B cell (primary cell): ENCODE measurements at regions not wholly inside any gene's neighbourhood (a gene's known extent, or its start where the extent isn't known, plus 50 kb on each side); places are given as distances from the start of the nearest gene placed in this dataset.

Source experiments
- ATAC-seq: fragments of 200-7000 bp; cut with Tn5 transposase; one replicate; pipeline ENCODE4 v1.10.0; 2021; ENCODE audit warnings: low read depth, mild to moderate bottlenecking, moderate number of reproducible peaks, moderate library complexity
- CTCF ChIA-PET: fragments of 350-600 bp; sonication (Branson Sonifier 250); formaldehyde crosslinking; loops from one replicate; lab custom pipeline; 2021; ENCODE audit warnings: antibody characterized with exemption, inconsistent platforms; lab: Charles Lee
- POLR2A ChIA-PET: fragments of 350-600 bp; sonication (Branson Sonifier 250); formaldehyde crosslinking; loops from one replicate; lab custom pipeline; 2021; ENCODE audit warnings: antibody characterized with exemption; lab: Charles Lee
- DNase-seq: peaks from one replicate; pipeline ENCODE4 v3.0.0; 2013
- H2AFZ ChIP-seq: 2 replicates; pipeline ENCODE4 v1.6.1; 2012; ENCODE audit warnings: mild to moderate bottlenecking, low read depth, low read length; ENCODE audit not compliant: insufficient read depth, poor library complexity, severe bottlenecking
- H3K27ac ChIP-seq, 2 donors: 1 replicate in 1 of 2; 2 replicates in 1 of 2; pipeline ENCODE4 v1.5.1; 2012 to 2013; ENCODE audit warnings: low read length in 2 of 2, mild to moderate bottlenecking in 2 of 2, moderate library complexity in 1 of 2
- H3K27me3 ChIP-seq, 4 experiments: fragments of 200-600 bp in 1 of 4; sonication (generic) in 1 of 4; replicated peaks in 1 of 4; 1 replicate in 2 of 4; 2 replicates in 2 of 4; pipeline versions ENCODE4 v1.6.1 to v1.7.0; 2013 to 2016; ENCODE audit warnings: low read length in 3 of 4, mild to moderate bottlenecking in 2 of 4, mixed read lengths in 1 of 4, moderate library complexity in 1 of 4; ENCODE audit not compliant: insufficient read depth in 4 of 4, control insufficient read depth in 3 of 4; ENCODE audit errors: control extremely low read depth in 1 of 4
- H3K36me3 ChIP-seq, 2 experiments: replicated peaks in 1 of 2; 1 replicate in 1 of 2; 2 replicates in 1 of 2; pipeline versions ENCODE4 v1.6.1 to v1.7.1; 2013; ENCODE audit warnings: low read length in 1 of 2; ENCODE audit not compliant: insufficient read depth in 2 of 2, control insufficient read depth in 1 of 2; ENCODE audit errors: control extremely low read depth in 1 of 2, extremely low read depth in 1 of 2
- H3K4me1 ChIP-seq, 2 donors: fragments of 200-600 bp in 1 of 2; sonication (generic) in 1 of 2; 1 replicate in 1 of 2; 2 replicates in 1 of 2; pipeline versions ENCODE4 v1.5.1 to v1.6.1; 2013 to 2017; ENCODE audit warnings: low read length in 2 of 2; ENCODE audit not compliant: control insufficient read depth in 2 of 2, insufficient read depth in 2 of 2
- H3K4me2 ChIP-seq: replicated peaks from 2 replicates; pipeline ENCODE3; 2012; ENCODE audit warnings: mild to moderate bottlenecking, low read depth, low read length; ENCODE audit not compliant: poor library complexity, severe bottlenecking
- H3K4me3 ChIP-seq, 5 experiments: fragments of 200-600 bp in 1 of 5; sonication (generic) in 1 of 5; 1 replicate in 3 of 5; 2 replicates in 2 of 5; pipeline versions ENCODE4 v1.5.1 to v1.7.0; 2011 to 2016; ENCODE audit warnings: low read length in 4 of 5, mild to moderate bottlenecking in 4 of 5, low read depth in 2 of 5, control low read depth in 1 of 5, moderate library complexity in 1 of 5; ENCODE audit not compliant: insufficient read depth in 1 of 5; ENCODE audit errors: control extremely low read depth in 1 of 5, extremely low read depth in 1 of 5
- H3K79me2 ChIP-seq: fragments of 200-600 bp; sonication (generic); one replicate; pipeline ENCODE4 v1.6.0; 2016; ENCODE audit warnings: low read length; ENCODE audit not compliant: control insufficient read depth, insufficient read depth
- H3K9ac ChIP-seq: fragments of 200-600 bp; sonication (generic); 2 replicates; pipeline ENCODE4 v1.6.1; 2017; ENCODE audit warnings: mild to moderate bottlenecking, low read length, moderate library complexity
- H3K9me3 ChIP-seq, 3 donors: one replicate each; pipeline versions ENCODE4 v1.6.1 to v1.7.1; 2013; ENCODE audit warnings: low read length in 2 of 3; ENCODE audit not compliant: control insufficient read depth in 2 of 3, insufficient read depth in 1 of 3; ENCODE audit errors: control extremely low read depth in 1 of 3
- H4K20me1 ChIP-seq: 2 replicates; pipeline ENCODE4 v1.6.0; 2012; ENCODE audit warnings: mild to moderate bottlenecking, low read length; ENCODE audit not compliant: insufficient read depth, control insufficient read depth, poor library complexity, severe bottlenecking
- H3K27ac Mint-ChIP-seq: one replicate; pipeline ENCODE4 v1.8.0; 2021; ENCODE audit warnings: mixed read lengths
- H3K27me3 Mint-ChIP-seq: one replicate; pipeline ENCODE4 v1.8.0; 2021; ENCODE audit warnings: mixed read lengths
- H3K4me1 Mint-ChIP-seq: one replicate; pipeline ENCODE4 v1.8.0; 2021; ENCODE audit warnings: mixed read lengths
- H3K4me3 Mint-ChIP-seq: one replicate; pipeline ENCODE4 v1.8.0; 2021; ENCODE audit warnings: mixed read lengths
- H3K9me3 Mint-ChIP-seq: one replicate; pipeline ENCODE4 v1.8.0; 2022; ENCODE audit warnings: mixed read lengths; ENCODE audit not compliant: insufficient read depth
- EZH2 ChIP-seq: IDR thresholded peaks from 2 replicates; pipeline ENCODE4 v1.6.1; 2012; ENCODE audit warnings: borderline replicate concordance, low read depth, mild to moderate bottlenecking, moderate library complexity, low read length; ENCODE audit not compliant: insufficient read depth, poor library complexity, severe bottlenecking
- WGBS: methylation state at CpG from one replicate; pipeline ENCODE4 v1.1.5; 2013; ENCODE audit warnings: missing lambda C conversion rate; ENCODE audit not compliant: insufficient coverage; 5-methylcytosine and 5-hydroxymethylcytosine counted together
- intact Hi-C: fragments of 100-400 bp; cut with micrococcal nuclease; formaldehyde crosslinking; loops from one replicate; pipeline ENCODE4 v1.10.0; 2022
- TF ChIP-seq, protein P1 (sequence below): fragments of 200-600 bp; IDR thresholded peaks from one replicate; pipeline ENCODE4 v1.8.0; 2022; ENCODE audit warnings: antibody characterized with exemption, mild to moderate bottlenecking

DNA sequence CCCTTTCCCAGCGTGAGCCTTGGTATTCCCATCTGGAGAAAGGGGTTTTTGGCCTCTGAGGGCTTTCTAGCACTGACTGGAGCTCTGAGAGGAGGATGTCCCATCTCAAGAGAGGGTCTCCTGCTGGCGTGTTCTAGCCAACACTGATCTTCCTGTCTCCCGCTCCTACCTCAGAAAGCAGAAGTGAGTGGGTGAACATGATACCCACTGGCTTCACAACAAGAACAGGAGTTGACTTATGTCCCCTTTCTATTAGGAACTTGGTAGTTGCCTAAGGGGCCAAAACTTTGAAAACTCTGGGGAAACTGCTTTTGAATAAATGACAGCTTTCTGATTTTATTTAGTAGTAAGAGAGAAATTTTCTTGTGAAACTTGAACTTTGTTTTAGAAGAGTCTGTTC is 113.1 kb upstream of the ADCY1 start:
- Mint-ChIP-seq H3K9me3 (no peaks in the 10 kb centered on the region), H3K27ac (no peak overlapping the region), H3K4me3 (no peak overlapping the region), H3K4me1 (no peaks in the 10 kb centered on the region), H3K27me3 (peaks cover 1% of the 10 kb centered on the region)
- Histone ChIP-seq H3K4me3 (no peak overlapping the region), H3K27ac (no peak overlapping the region), H3K9me3 (no peaks in the 10 kb centered on the region), H3K36me3 (no peaks in the 10 kb centered on the region), H2AFZ (no peak overlapping the region), H3K4me1 (no peaks in the 10 kb centered on the region), H3K9ac (no peak overlapping the region), H3K4me2 (no peak overlapping the region), H4K20me1 (no peaks in the 10 kb centered on the region), H3K79me2 (no peaks in the 10 kb centered on the region), H3K27me3 (peaks cover 0 to 5% (median 0%) of the 10 kb centered on the region in 4 experiments)
- intact Hi-C loops: no loop called here
- 40% methylated on average over 1 of the region's 3 CpGs for WGBS
- TF ChIP-seq, protein P1, sequence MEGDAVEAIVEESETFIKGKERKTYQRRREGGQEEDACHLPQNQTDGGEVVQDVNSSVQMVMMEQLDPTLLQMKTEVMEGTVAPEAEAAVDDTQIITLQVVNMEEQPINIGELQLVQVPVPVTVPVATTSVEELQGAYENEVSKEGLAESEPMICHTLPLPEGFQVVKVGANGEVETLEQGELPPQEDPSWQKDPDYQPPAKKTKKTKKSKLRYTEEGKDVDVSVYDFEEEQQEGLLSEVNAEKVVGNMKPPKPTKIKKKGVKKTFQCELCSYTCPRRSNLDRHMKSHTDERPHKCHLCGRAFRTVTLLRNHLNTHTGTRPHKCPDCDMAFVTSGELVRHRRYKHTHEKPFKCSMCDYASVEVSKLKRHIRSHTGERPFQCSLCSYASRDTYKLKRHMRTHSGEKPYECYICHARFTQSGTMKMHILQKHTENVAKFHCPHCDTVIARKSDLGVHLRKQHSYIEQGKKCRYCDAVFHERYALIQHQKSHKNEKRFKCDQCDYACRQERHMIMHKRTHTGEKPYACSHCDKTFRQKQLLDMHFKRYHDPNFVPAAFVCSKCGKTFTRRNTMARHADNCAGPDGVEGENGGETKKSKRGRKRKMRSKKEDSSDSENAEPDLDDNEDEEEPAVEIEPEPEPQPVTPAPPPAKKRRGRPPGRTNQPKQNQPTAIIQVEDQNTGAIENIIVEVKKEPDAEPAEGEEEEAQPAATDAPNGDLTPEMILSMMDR: no peak
- no peak for TF ChIP-seq EZH2
- CTCF ChIA-PET: no interaction called here
- POLR2A ChIA-PET: no interaction called here
- DNase-seq: no peak
- ATAC-seq: no peak

DNA sequence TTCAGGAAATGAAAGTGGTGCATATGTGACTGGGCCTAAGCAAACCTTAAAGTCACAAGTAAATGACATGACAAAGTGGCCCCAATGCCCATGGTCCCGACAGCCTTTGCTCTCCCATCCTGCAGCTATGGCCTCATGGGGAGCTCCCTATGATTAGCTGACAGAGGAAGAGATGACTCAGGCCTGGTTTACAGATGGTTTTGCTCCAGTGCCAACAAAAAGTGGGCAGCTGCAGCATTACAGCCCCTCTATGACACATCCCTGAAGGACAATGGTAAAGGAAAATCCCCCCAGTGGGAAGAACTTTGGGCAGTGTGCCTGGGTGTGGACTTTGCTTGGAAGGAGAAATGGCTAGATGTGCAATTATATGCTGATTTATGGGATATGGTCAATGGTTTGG is 105.1 kb upstream of the ADCY1 start:
- POLR2A ChIA-PET: no interaction called here
- Histone ChIP-seq H3K27ac (no peak overlapping the region), H3K9ac (no peak overlapping the region), H3K79me2 (no peaks in the 10 kb centered on the region), H3K4me1 (no peaks in the 10 kb centered on the region), H3K4me2 (no peak overlapping the region), H3K36me3 (no peaks in the 10 kb centered on the region), H2AFZ (no peak overlapping the region), H3K9me3 (peaks cover 0 to 4% (median 0%) of the 10 kb centered on the region in 3 donors), H4K20me1 (no peaks in the 10 kb centered on the region), H3K4me3 (no peak overlapping the region), H3K27me3 (peaks cover 0 to 6% (median 0%) of the 10 kb centered on the region in 4 experiments)
- Mint-ChIP-seq H3K9me3 (no peaks in the 10 kb centered on the region), H3K4me3 (no peak overlapping the region), H3K4me1 (no peaks in the 10 kb centered on the region), H3K27me3 (peaks cover 31% of the 10 kb centered on the region), H3K27ac (no peak overlapping the region)
- intact Hi-C loops: no loop called here
- ATAC-seq (no peak), DNase-seq (no peak)
- CTCF ChIA-PET: no interaction called here
- 100% methylated on average over 1 of the region's 1 CpG for WGBS
- no peak for TF ChIP-seq EZH2
- TF ChIP-seq, protein P1: no peak
